ENCODE measurements at regions not wholly inside any gene's neighbourhood (a gene's known extent, or its start where the extent isn't known, plus 50 kb on each side); places are given as distances from the start of the nearest gene placed in this dataset.

- H3K79me1 ChIP-seq (ENCODE audit: insufficient read depth, low read depth, low read length, poor library complexity, severe bottlenecking): no peaks in the 10 kb centered on the region
- H2BK5ac ChIP-seq (ENCODE audit: insufficient read length, low read length): no peak overlapping the region
- no CpG with 5 or more reads among the region's 3 CpGs for WGBS (ENCODE audit: extremely low coverage, insufficient read length, low lambda C conversion rate)
- H3K23ac ChIP-seq (ENCODE audit: insufficient read length, low read depth, low read length): no peak overlapping the region
- no peak overlapping the region for H3K27ac ChIP-seq (ENCODE audit: insufficient read length, low read depth, low read length)
- H2AK5ac ChIP-seq (ENCODE audit: insufficient read length, low read length): no peak overlapping the region
- no peaks in the 10 kb centered on the region for H4K20me1 ChIP-seq (ENCODE audit: control insufficient read depth, insufficient read depth, insufficient read length)
- no peaks in the 10 kb centered on the region for H3K27me3 ChIP-seq (ENCODE audit: insufficient read depth, low read length)
- H3K9ac ChIP-seq (ENCODE audit: extremely low read depth, insufficient read length, low read length): no peak overlapping the region
- H3K56ac ChIP-seq (ENCODE audit: insufficient read length, low read depth, low read length): no peak overlapping the region
- H3K36me3 Mint-ChIP-seq (ENCODE audit: insufficient read depth in 1 of 3, low read depth in 3 of 3): no peaks in the 10 kb centered on the region
- no peak overlapping the region for H2BK15ac ChIP-seq (ENCODE audit: low read depth, low read length)
- no peak overlapping the region for H4K5ac ChIP-seq (ENCODE audit: insufficient read length, low read depth, low read length)
- no peak for DNase-seq
- H3K14ac ChIP-seq (ENCODE audit: insufficient read depth, low read length): no peak overlapping the region
- no peaks in the 10 kb centered on the region for H3K79me2 ChIP-seq (ENCODE audit: insufficient read depth, low read length)
- no peaks in the 10 kb centered on the region for H3K9me3 ChIP-seq (ENCODE audit: control insufficient read depth, low read depth, low read length)
- peaks cover 0 to under 1% of the 10 kb centered on the region in 2 experiments; a peak in 1 of 5 replicates for H3K9me3 Mint-ChIP-seq
- no peak for TF ChIP-seq CTCF (conservative IDR thresholded peaks at IDR 0.05)
- H3K4ac ChIP-seq (ENCODE audit: low read depth, low read length): no peak overlapping the region
- H2AFZ ChIP-seq (ENCODE audit: low read length): no peak overlapping the region
- no peak overlapping the region for H2BK12ac ChIP-seq (ENCODE audit: insufficient read length, low read depth, low read length)
- H3K27me3 Mint-ChIP-seq (ENCODE audit: low read depth): no peaks in the 10 kb centered on the region
- no peak overlapping the region for H4K8ac ChIP-seq (replicated peaks; ENCODE audit: insufficient read length, low read depth, low read length)
- no peak overlapping the region for H3K27ac Mint-ChIP-seq
- no peaks in the 10 kb centered on the region for H3K4me1 ChIP-seq (ENCODE audit: insufficient read depth, low read length)
- H3K18ac ChIP-seq (ENCODE audit: insufficient read length, low read depth, low read length): no peak overlapping the region
- no peak overlapping the region for H2BK120ac ChIP-seq (ENCODE audit: low read depth, low read length, poor library complexity, severe bottlenecking)
- no peak overlapping the region for H3K4me2 ChIP-seq (ENCODE audit: insufficient read depth, insufficient read length, low read length)
- H2BK20ac ChIP-seq (ENCODE audit: low read depth, low read length, poor library complexity, severe bottlenecking): no peak overlapping the region
- H3K4me3 Mint-ChIP-seq: no peak overlapping the region
- no peaks in the 10 kb centered on the region for H3K4me1 Mint-ChIP-seq
- H3K23me2 ChIP-seq (ENCODE audit: insufficient read length, low read depth, low read length, poor library complexity, severe bottlenecking): no peaks in the 10 kb centered on the region
- H3T11ph ChIP-seq (ENCODE audit: low read length): no peak overlapping the region
- no peak overlapping the region for H4K91ac ChIP-seq (ENCODE audit: insufficient read length, low read depth, low read length)
These were observed 186.4 kb downstream of the POLR1F start for GRCh38 chr7:19522486-19522885.
